B cell (primary cell): ENCODE measurements at regions not wholly inside any gene's neighbourhood (a gene's known extent, or its start where the extent isn't known, plus 50 kb on each side); places are given as distances from the start of the nearest gene placed in this dataset.

Experiments
- ATAC-seq: fragments of 200-7000 bp; cut with Tn5 transposase; one replicate; pipeline ENCODE4 v1.10.0; 2021; ENCODE audit warnings: low read depth, mild to moderate bottlenecking, moderate number of reproducible peaks, moderate library complexity
- CTCF ChIA-PET: fragments of 350-600 bp; sonication (Branson Sonifier 250); formaldehyde crosslinking; loops from one replicate; lab custom pipeline; 2021; ENCODE audit warnings: antibody characterized with exemption, inconsistent platforms; lab: Charles Lee
- POLR2A ChIA-PET: fragments of 350-600 bp; sonication (Branson Sonifier 250); formaldehyde crosslinking; loops from one replicate; lab custom pipeline; 2021; ENCODE audit warnings: antibody characterized with exemption; lab: Charles Lee
- DNase-seq: peaks from one replicate; pipeline ENCODE4 v3.0.0; 2013
- H2AFZ ChIP-seq: 2 replicates; pipeline ENCODE4 v1.6.1; 2012; ENCODE audit warnings: mild to moderate bottlenecking, low read depth, low read length; ENCODE audit not compliant: insufficient read depth, poor library complexity, severe bottlenecking
- H3K27ac ChIP-seq, 2 donors: 1 replicate in 1 of 2; 2 replicates in 1 of 2; pipeline ENCODE4 v1.5.1; 2012 to 2013; ENCODE audit warnings: low read length in 2 of 2, mild to moderate bottlenecking in 2 of 2, moderate library complexity in 1 of 2
- H3K27me3 ChIP-seq, 4 experiments: fragments of 200-600 bp in 1 of 4; sonication (generic) in 1 of 4; replicated peaks in 1 of 4; 1 replicate in 2 of 4; 2 replicates in 2 of 4; pipeline versions ENCODE4 v1.6.1 to v1.7.0; 2013 to 2016; ENCODE audit warnings: low read length in 3 of 4, mild to moderate bottlenecking in 2 of 4, mixed read lengths in 1 of 4, moderate library complexity in 1 of 4; ENCODE audit not compliant: insufficient read depth in 4 of 4, control insufficient read depth in 3 of 4; ENCODE audit errors: control extremely low read depth in 1 of 4
- H3K36me3 ChIP-seq, 2 experiments: replicated peaks in 1 of 2; 1 replicate in 1 of 2; 2 replicates in 1 of 2; pipeline versions ENCODE4 v1.6.1 to v1.7.1; 2013; ENCODE audit warnings: low read length in 1 of 2; ENCODE audit not compliant: insufficient read depth in 2 of 2, control insufficient read depth in 1 of 2; ENCODE audit errors: control extremely low read depth in 1 of 2, extremely low read depth in 1 of 2
- H3K4me1 ChIP-seq, 2 donors: fragments of 200-600 bp in 1 of 2; sonication (generic) in 1 of 2; 1 replicate in 1 of 2; 2 replicates in 1 of 2; pipeline versions ENCODE4 v1.5.1 to v1.6.1; 2013 to 2017; ENCODE audit warnings: low read length in 2 of 2; ENCODE audit not compliant: control insufficient read depth in 2 of 2, insufficient read depth in 2 of 2
- H3K4me2 ChIP-seq: replicated peaks from 2 replicates; pipeline ENCODE3; 2012; ENCODE audit warnings: mild to moderate bottlenecking, low read depth, low read length; ENCODE audit not compliant: poor library complexity, severe bottlenecking
- H3K4me3 ChIP-seq, 5 experiments: fragments of 200-600 bp in 1 of 5; sonication (generic) in 1 of 5; 1 replicate in 3 of 5; 2 replicates in 2 of 5; pipeline versions ENCODE4 v1.5.1 to v1.7.0; 2011 to 2016; ENCODE audit warnings: low read length in 4 of 5, mild to moderate bottlenecking in 4 of 5, low read depth in 2 of 5, control low read depth in 1 of 5, moderate library complexity in 1 of 5; ENCODE audit not compliant: insufficient read depth in 1 of 5; ENCODE audit errors: control extremely low read depth in 1 of 5, extremely low read depth in 1 of 5
- H3K79me2 ChIP-seq: fragments of 200-600 bp; sonication (generic); one replicate; pipeline ENCODE4 v1.6.0; 2016; ENCODE audit warnings: low read length; ENCODE audit not compliant: control insufficient read depth, insufficient read depth
- H3K9ac ChIP-seq: fragments of 200-600 bp; sonication (generic); 2 replicates; pipeline ENCODE4 v1.6.1; 2017; ENCODE audit warnings: mild to moderate bottlenecking, low read length, moderate library complexity
- H3K9me3 ChIP-seq, 3 donors: one replicate each; pipeline versions ENCODE4 v1.6.1 to v1.7.1; 2013; ENCODE audit warnings: low read length in 2 of 3; ENCODE audit not compliant: control insufficient read depth in 2 of 3, insufficient read depth in 1 of 3; ENCODE audit errors: control extremely low read depth in 1 of 3
- H4K20me1 ChIP-seq: 2 replicates; pipeline ENCODE4 v1.6.0; 2012; ENCODE audit warnings: mild to moderate bottlenecking, low read length; ENCODE audit not compliant: insufficient read depth, control insufficient read depth, poor library complexity, severe bottlenecking
- H3K27ac Mint-ChIP-seq: one replicate; pipeline ENCODE4 v1.8.0; 2021; ENCODE audit warnings: mixed read lengths
- H3K27me3 Mint-ChIP-seq: one replicate; pipeline ENCODE4 v1.8.0; 2021; ENCODE audit warnings: mixed read lengths
- H3K4me1 Mint-ChIP-seq: one replicate; pipeline ENCODE4 v1.8.0; 2021; ENCODE audit warnings: mixed read lengths
- H3K4me3 Mint-ChIP-seq: one replicate; pipeline ENCODE4 v1.8.0; 2021; ENCODE audit warnings: mixed read lengths
- H3K9me3 Mint-ChIP-seq: one replicate; pipeline ENCODE4 v1.8.0; 2022; ENCODE audit warnings: mixed read lengths; ENCODE audit not compliant: insufficient read depth
- CTCF ChIP-seq: fragments of 200-600 bp; IDR thresholded peaks from one replicate; pipeline ENCODE4 v1.8.0; 2022; ENCODE audit warnings: antibody characterized with exemption, mild to moderate bottlenecking
- EZH2 ChIP-seq: IDR thresholded peaks from 2 replicates; pipeline ENCODE4 v1.6.1; 2012; ENCODE audit warnings: borderline replicate concordance, low read depth, mild to moderate bottlenecking, moderate library complexity, low read length; ENCODE audit not compliant: insufficient read depth, poor library complexity, severe bottlenecking
- WGBS: methylation state at CpG from one replicate; pipeline ENCODE4 v1.1.5; 2013; ENCODE audit warnings: missing lambda C conversion rate; ENCODE audit not compliant: insufficient coverage; 5-methylcytosine and 5-hydroxymethylcytosine counted together
- intact Hi-C: fragments of 100-400 bp; cut with micrococcal nuclease; formaldehyde crosslinking; loops from one replicate; pipeline ENCODE4 v1.10.0; 2022

GRCh38 chr15:66848686-66849392 is 146.8 kb downstream of the SMAD6 start:
- Mint-ChIP-seq H3K27ac (no peak overlapping the region), H3K9me3 (no peaks in the 10 kb centered on the region), H3K27me3 (peaks cover 14% of the 10 kb centered on the region), H3K4me1 (peaks cover 11% of the 10 kb centered on the region), H3K4me3 (no peak overlapping the region)
- Histone ChIP-seq H3K36me3 (no peaks in the 10 kb centered on the region), H3K27ac (no peak overlapping the region), H3K9me3 (no peaks in the 10 kb centered on the region), H3K27me3 (peaks cover 0 to 15% (median 6%) of the 10 kb centered on the region in 4 experiments), H3K79me2 (no peaks in the 10 kb centered on the region), H2AFZ (no peak overlapping the region), H3K4me1 (peaks cover 7 to 11% of the 10 kb centered on the region in 2 donors), H4K20me1 (no peaks in the 10 kb centered on the region), H3K9ac (no peak overlapping the region), H3K4me3 (no peak overlapping the region), H3K4me2 (no peak overlapping the region)
- ChIA-PET CTCF (interaction anchor here (1.3 to 5.2 kb wide), 5 partner anchors 9 to 243 kb away, joined by 3 to 83 read pairs (median 3); no protein-coding TSS in a partner anchor), POLR2A (no interaction called here)
- no peak for ATAC-seq
- intact Hi-C loops, result no loop called here
- DNase-seq, result no peak
- 91% methylated on average over 9 of the region's 9 CpGs for WGBS
- TF ChIP-seq EZH2, result no peak
- no peak for TF ChIP-seq CTCF

GRCh38 chr15:66849393-66849745 is 147.3 kb downstream of the SMAD6 start:
- WGBS, result 97% methylated on average over 3 of the region's 3 CpGs
- no peaks in the 10 kb centered on the region for H4K20me1 ChIP-seq
- intact Hi-C loops, result no loop called here

More at GRCh38 chr15:66849393-66849745, 147.3 kb downstream of the SMAD6 start:
- Histone ChIP-seq H3K27me3 (peaks cover 0 to 14% (median 4%) of the 10 kb centered on the region in 4 experiments), H3K4me1 (peaks cover 7 to 11% of the 10 kb centered on the region in 2 donors), H3K79me2 (no peaks in the 10 kb centered on the region), H3K27ac (no peak overlapping the region), H3K4me2 (no peak overlapping the region), H3K36me3 (no peaks in the 10 kb centered on the region), H3K4me3 (no peak overlapping the region), H2AFZ (no peak overlapping the region), H3K9ac (no peak overlapping the region), H3K9me3 (no peaks in the 10 kb centered on the region)
- no peak for TF ChIP-seq CTCF
- POLR2A ChIA-PET, result no interaction called here
- Mint-ChIP-seq H3K4me1 (peaks cover 11% of the 10 kb centered on the region), H3K27ac (no peak overlapping the region), H3K27me3 (peaks cover 14% of the 10 kb centered on the region), H3K4me3 (no peak overlapping the region), H3K9me3 (no peaks in the 10 kb centered on the region)
- DNase-seq (no peak), ATAC-seq (no peak)
- CTCF ChIA-PET, result interaction anchor here (1.3 to 5.2 kb wide), 6 partner anchors 9 to 243 kb away, joined by 3 to 83 read pairs (median 10); no protein-coding TSS in a partner anchor
